ENCODE measurements at regions not wholly inside any gene's neighbourhood (a gene's known extent, or its start where the extent isn't known, plus 50 kb on each side); places are given as distances from the start of the nearest gene placed in this dataset.
A peak's percentile ranks its signal among the peaks of the same experiment; 100 is the strongest.

GRCh38 chr2:175310813-175311504 lies 129.4 kb upstream of the ATP5MC3 start:
- TF ChIP-seq CTCF (IDR thresholded peaks at IDR 0.05; ENCODE audit: extremely low read depth, missing control alignments): no peak

GRCh38 chr2:175309799-175310198 lies 128.3 kb upstream of the ATP5MC3 start:
- DNase-seq (ENCODE audit: low spot score): peak; percentile 26
- peak; percentile 16 for TF ChIP-seq CTCF (IDR thresholded peaks at IDR 0.05; ENCODE audit: extremely low read depth, missing control alignments)

More at GRCh38 chr2:175310813-175311504, 129.4 kb upstream of the ATP5MC3 start:
- DNase-seq (ENCODE audit: low spot score): no peak

- no peak for TF ChIP-seq CTCF (IDR thresholded peaks at IDR 0.05; ENCODE audit: extremely low read depth, missing control alignments)
- no peak for DNase-seq (ENCODE audit: low spot score)
These were observed 126.5 kb upstream of the ATP5MC3 start for GRCh38 chr2:175308005-175308404.

- DNase-seq (ENCODE audit: low spot score): no peak
- no peak for TF ChIP-seq CTCF (IDR thresholded peaks at IDR 0.05; ENCODE audit: extremely low read depth, missing control alignments)
These were observed 123.0 kb upstream of the ATP5MC3 start for GRCh38 chr2:175304541-175304940.

GRCh38 chr2:175293776-175294175 lies 112.3 kb upstream of the ATP5MC3 start:
- no peak for DNase-seq (ENCODE audit: low spot score)
- no peak for TF ChIP-seq CTCF (IDR thresholded peaks at IDR 0.05; ENCODE audit: extremely low read depth, missing control alignments)

GRCh38 chr2:175293195-175293594 lies 111.7 kb upstream of the ATP5MC3 start:
- DNase-seq (ENCODE audit: low spot score): no peak
- no peak for TF ChIP-seq CTCF (IDR thresholded peaks at IDR 0.05; ENCODE audit: extremely low read depth, missing control alignments)

- TF ChIP-seq CTCF (IDR thresholded peaks at IDR 0.05; ENCODE audit: extremely low read depth, missing control alignments): no peak
- DNase-seq (ENCODE audit: low spot score): no peak
These were observed 101.4 kb upstream of the ATP5MC3 start for GRCh38 chr2:175282886-175283285.

Data from GM20000 (cell line).